ENCODE measurements at regions not wholly inside any gene's neighbourhood (a gene's known extent, or its start where the extent isn't known, plus 50 kb on each side); places are given as distances from the start of the nearest gene placed in this dataset.
"Not testable (repeated sequence)": the region's sequence is repeated elsewhere in the genome, so short reads cannot be mapped to it uniquely, and the experiment has no call there.

DNA sequence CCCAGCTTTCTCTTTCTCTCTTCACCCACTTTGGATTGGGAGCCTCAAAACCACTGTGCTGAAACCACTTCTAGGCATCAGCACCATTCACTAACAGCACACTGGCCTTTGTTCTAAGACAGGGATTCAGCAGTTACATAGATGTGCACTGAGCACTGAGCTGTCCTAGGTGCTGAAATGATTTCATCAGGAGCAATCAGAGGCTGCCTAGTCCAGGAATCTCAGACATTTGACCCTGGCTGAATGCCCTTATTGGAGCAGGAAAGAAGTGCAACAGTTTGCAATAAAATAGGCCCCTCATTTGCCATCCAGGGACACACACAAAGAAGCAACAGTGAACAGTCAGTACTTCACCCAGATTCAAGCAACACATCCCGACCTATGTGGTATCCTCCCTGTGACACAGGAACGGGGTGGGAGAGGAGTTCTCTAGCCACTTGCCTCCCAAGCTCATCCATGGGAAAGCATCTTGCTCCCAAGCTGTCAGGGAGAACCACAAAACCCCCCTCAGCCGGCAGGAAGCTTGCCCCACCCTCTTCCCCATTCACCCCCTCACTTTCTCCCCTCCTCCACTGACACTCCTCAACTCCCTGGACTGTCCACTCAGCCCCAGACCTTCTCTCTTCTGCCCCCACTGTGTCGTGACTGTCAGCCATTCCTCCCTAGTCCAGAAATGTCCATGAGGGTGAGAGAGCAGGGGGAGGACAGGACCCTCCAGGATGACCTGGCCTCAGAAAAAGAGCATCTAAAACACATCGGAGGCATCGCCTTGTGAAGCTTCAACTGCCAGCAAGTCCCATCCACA is 304.4 kb downstream of the PREX1 start:
- intact Hi-C loops (cut with DNase I): no loop called here
- Histone ChIP-seq H3K4me3 (no peak overlapping the region), H3K27me3 (ENCODE audit: insufficient read depth in 3 of 3, low read length in 2 of 3) (peaks cover 0 to 5% (median 0%) of the 10 kb centered on the region in 3 donors), H3K27ac (no peak overlapping the region), H3K36me3 (ENCODE audit: insufficient read depth in 1 of 2, low read depth in 1 of 2) (no peaks in the 10 kb centered on the region), H3K4me1 (no peaks in the 10 kb centered on the region), H3K9me3 (no peaks in the 10 kb centered on the region)
- ATAC-seq (no peak), DNase-seq (no peak)
- 67 to 68% (median 67%) methylated on average over 6 of the region's 6 CpGs for WGBS, 3 donors
- no peak for TF ChIP-seq CTCF (IDR thresholded peaks at IDR 0.05)

DNA sequence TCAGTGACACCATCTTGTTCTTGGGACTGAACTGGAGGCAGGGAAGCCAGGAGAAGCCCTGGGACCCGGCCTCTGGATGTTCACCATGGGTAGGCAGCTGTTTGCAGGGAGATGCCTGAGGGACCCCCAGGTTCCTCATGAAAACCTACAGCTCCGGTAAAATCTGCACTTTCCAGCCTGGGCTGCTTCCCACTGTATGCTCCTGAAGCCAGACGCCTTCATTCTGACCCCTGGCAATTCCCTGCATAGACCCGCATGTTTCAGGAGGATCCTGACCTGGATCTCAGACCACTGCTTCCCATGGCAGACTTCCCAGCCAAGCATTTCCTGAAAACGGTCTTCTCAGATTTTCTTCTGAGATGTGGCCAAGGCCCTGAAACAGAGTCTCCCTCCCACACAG is 306.7 kb downstream of the PREX1 start:
- H3K4me3 ChIP-seq: no peak overlapping the region
- 63 to 68% (median 68%) methylated on average over 5 of the region's 5 CpGs for WGBS, 3 donors
- H3K36me3 ChIP-seq (ENCODE audit: insufficient read depth in 1 of 2, low read depth in 1 of 2): no peaks in the 10 kb centered on the region
- TF ChIP-seq CTCF (IDR thresholded peaks at IDR 0.05): no peak
- DNase-seq (no peak), ATAC-seq (no peak)
- H3K27me3 ChIP-seq (ENCODE audit: insufficient read depth in 3 of 3, low read length in 2 of 3): peaks cover 0 to 5% (median 0%) of the 10 kb centered on the region in 3 donors
- no peaks in the 10 kb centered on the region for H3K9me3 ChIP-seq
- H3K4me1 ChIP-seq: no peaks in the 10 kb centered on the region
- no peak overlapping the region for H3K27ac ChIP-seq
- intact Hi-C loops (cut with DNase I): no loop called here

DNA sequence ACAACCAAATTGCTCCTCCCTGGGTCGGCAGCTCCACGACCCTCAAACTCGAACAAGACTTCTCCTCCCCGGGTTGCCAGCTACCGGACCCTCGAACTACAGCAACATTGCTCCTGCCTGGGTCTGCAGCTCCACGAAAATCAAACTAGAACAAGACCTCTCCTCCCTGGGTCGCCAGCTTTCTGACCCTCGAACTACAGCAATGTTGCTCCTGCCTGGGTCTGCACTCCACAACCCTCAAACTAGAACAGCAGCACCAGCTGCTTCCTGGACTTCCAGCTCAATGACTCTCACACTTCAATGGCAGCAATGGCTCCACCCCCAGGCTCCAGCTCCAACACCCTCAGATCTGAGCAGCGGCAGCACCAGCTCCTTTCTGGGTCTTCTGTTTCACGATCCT is 311.6 kb downstream of the PREX1 start:
- H3K36me3 ChIP-seq (ENCODE audit: insufficient read depth in 1 of 2, low read depth in 1 of 2); H3K9me3 ChIP-seq; H3K27me3 ChIP-seq (ENCODE audit: insufficient read depth in 3 of 3, low read length in 2 of 3); H3K4me1 ChIP-seq; ATAC-seq; H3K4me3 ChIP-seq; DNase-seq; H3K27ac ChIP-seq: not testable (repeated sequence)
- 50 to 56% (median 52%) methylated on average over 11 of the region's 11 CpGs for WGBS, 3 donors
- intact Hi-C loops (cut with DNase I): loop anchor here in 1 of 2 donors (5.0 kb wide), 1 partner anchor 624 kb away; no protein-coding TSS in a partner anchor

- intact Hi-C loops (cut with DNase I); H3K4me3 ChIP-seq: not testable (repeated sequence)
- 69 to 76% (median 75%) methylated on average over 5 to 10 of the region's 12 CpGs for WGBS, 3 donors
Measured at GRCh38 chr20:48514577-48514976, 313.2 kb downstream of the PREX1 start.

GRCh38 chr20:48512539-48512938 is 315.3 kb downstream of the PREX1 start:
- H3K4me3 ChIP-seq; H3K27me3 ChIP-seq (ENCODE audit: insufficient read depth in 3 of 3, low read length in 2 of 3); H3K4me1 ChIP-seq; intact Hi-C loops (cut with DNase I); H3K36me3 ChIP-seq (ENCODE audit: insufficient read depth in 1 of 2, low read depth in 1 of 2); ATAC-seq; H3K9me3 ChIP-seq; H3K27ac ChIP-seq; DNase-seq: not testable (repeated sequence)
- WGBS, 3 donors: 83 to 91% (median 86%) methylated on average over 11 to 15 of the region's 16 CpGs

More at GRCh38 chr20:48514577-48514976, 313.2 kb downstream of the PREX1 start:
- not testable (repeated sequence) for H3K9me3 ChIP-seq; H3K27ac ChIP-seq; DNase-seq; H3K27me3 ChIP-seq (ENCODE audit: insufficient read depth in 3 of 3, low read length in 2 of 3); ATAC-seq; H3K36me3 ChIP-seq (ENCODE audit: insufficient read depth in 1 of 2, low read depth in 1 of 2); H3K4me1 ChIP-seq

GRCh38 chr20:48505066-48505465 is 322.7 kb downstream of the PREX1 start:
- H3K36me3 ChIP-seq (ENCODE audit: insufficient read depth in 1 of 2, low read depth in 1 of 2); H3K27ac ChIP-seq; H3K27me3 ChIP-seq (ENCODE audit: insufficient read depth in 3 of 3, low read length in 2 of 3); H3K4me1 ChIP-seq; H3K4me3 ChIP-seq; ATAC-seq; H3K9me3 ChIP-seq; intact Hi-C loops (cut with DNase I); DNase-seq: not testable (repeated sequence)
- WGBS, 3 donors: 75 to 83% (median 77%) methylated on average over 10 to 12 of the region's 12 CpGs
